Cardiac muscle cell (in vitro differentiated cells and primary cell): ENCODE measurements at regions not wholly inside any gene's neighbourhood (a gene's known extent, or its start where the extent isn't known, plus 50 kb on each side); places are given as distances from the start of the nearest gene placed in this dataset.
A peak's percentile ranks its signal among the peaks of the same experiment; 100 is the strongest.

ENCODE experiments used
- DNase-seq, 2 donors: peaks; one replicate each; pipeline versions ENCODE4 v3.0.0 to v3.0.0-alpha.2; 2010 to 2017; ENCODE audit warnings: low read depth in 1 of 2, low spot score in 1 of 2
- H3K27ac ChIP-seq: fragments of 200-600 bp; sonication (generic); 2 replicates; pipeline ENCODE4 v1.5.1; 2016
- H3K27me3 ChIP-seq: fragments of 200-600 bp; sonication (generic); 2 replicates; pipeline ENCODE4 v1.6.0; 2016; ENCODE audit warnings: control low read depth
- H3K36me3 ChIP-seq: fragments of 200-600 bp; sonication (generic); 2 replicates; pipeline ENCODE4 v1.5.1; 2016; ENCODE audit warnings: control low read depth
- H3K4me1 ChIP-seq: fragments of 200-600 bp; sonication (generic); 2 replicates; pipeline ENCODE4 v1.8.1; 2017; ENCODE audit warnings: low read depth, mild to moderate bottlenecking, mixed run types
- H3K4me3 ChIP-seq: fragments of 200-600 bp; sonication (generic); 2 replicates; pipeline ENCODE4 v1.5.1; 2016; ENCODE audit warnings: mild to moderate bottlenecking
- H3K9me3 ChIP-seq: fragments of 200-600 bp; sonication (generic); 2 replicates; pipeline ENCODE4 v1.5.1; 2017; ENCODE audit warnings: low read depth, mild to moderate bottlenecking, control low read depth
- TF ChIP-seq, protein P1 (sequence below): IDR thresholded peaks from 2 replicates; pipeline ENCODE4 v1.5.1; 2012; ENCODE audit warnings: low read depth, mild to moderate bottlenecking, low read length

GRCh38 chr1:58883888-58884482 is 100.1 kb upstream of the JUN start:
- Histone ChIP-seq H3K4me3 (no peak overlapping the region), H3K36me3 (no peaks in the 10 kb centered on the region), H3K27me3 (no peaks in the 10 kb centered on the region), H3K27ac (peak overlapping the region; percentile 74), H3K4me1 (peaks cover 26% of the 10 kb centered on the region), H3K9me3 (no peaks in the 10 kb centered on the region)
- peak; percentile 77 to 88 for DNase-seq
- TF ChIP-seq, protein P1, sequence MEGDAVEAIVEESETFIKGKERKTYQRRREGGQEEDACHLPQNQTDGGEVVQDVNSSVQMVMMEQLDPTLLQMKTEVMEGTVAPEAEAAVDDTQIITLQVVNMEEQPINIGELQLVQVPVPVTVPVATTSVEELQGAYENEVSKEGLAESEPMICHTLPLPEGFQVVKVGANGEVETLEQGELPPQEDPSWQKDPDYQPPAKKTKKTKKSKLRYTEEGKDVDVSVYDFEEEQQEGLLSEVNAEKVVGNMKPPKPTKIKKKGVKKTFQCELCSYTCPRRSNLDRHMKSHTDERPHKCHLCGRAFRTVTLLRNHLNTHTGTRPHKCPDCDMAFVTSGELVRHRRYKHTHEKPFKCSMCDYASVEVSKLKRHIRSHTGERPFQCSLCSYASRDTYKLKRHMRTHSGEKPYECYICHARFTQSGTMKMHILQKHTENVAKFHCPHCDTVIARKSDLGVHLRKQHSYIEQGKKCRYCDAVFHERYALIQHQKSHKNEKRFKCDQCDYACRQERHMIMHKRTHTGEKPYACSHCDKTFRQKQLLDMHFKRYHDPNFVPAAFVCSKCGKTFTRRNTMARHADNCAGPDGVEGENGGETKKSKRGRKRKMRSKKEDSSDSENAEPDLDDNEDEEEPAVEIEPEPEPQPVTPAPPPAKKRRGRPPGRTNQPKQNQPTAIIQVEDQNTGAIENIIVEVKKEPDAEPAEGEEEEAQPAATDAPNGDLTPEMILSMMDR = no peak

DNA sequence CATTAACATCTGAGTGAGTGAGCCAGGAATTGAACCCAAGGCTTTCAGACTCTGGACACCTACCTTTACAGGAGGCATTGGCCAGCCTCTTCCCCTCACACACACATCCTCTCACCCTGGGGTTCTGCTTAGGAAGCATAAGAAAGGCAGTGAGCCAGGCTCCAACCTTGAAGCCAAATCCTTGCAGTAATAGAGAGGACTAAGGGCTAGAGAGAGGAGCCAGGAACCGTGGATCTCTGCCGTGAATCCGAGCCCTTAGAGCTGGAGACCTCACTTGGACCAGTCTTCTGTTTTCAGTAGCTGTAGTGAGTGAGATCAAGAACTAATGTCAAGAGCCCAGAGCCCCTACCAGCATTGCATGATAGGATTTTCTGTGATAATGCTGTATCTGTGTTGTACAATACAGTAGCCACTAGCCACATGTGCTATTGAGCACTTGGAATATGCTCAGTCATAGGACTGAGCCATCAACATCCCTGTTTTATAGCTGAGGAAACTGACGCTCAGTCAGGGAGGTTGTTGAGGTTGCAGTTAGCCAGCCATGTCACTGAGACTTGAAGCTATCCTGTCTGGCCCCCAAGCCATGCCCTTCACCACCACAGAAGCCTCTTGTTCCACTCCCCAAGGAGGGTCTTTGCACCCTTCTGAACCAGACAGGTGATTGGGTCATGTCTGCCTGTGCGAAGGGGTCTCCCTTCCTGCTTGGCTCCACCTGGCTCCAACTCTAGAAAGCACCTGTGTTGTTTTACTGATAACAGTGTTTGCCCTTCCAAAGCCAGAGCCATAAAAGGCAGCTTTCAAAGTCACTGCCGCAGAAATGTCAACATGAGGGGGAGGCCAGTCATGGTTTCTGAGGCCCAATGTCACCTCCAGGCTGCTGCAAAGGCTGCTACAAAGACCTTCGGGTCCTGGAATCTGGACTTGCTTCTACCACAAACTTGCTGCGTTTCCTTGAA is 101.1 kb upstream of the JUN start:
- H3K4me1 ChIP-seq = peaks cover 26% of the 10 kb centered on the region
- H3K27ac ChIP-seq = peak overlapping the region; percentile 74
- H3K27me3 ChIP-seq = no peaks in the 10 kb centered on the region
- no peaks in the 10 kb centered on the region for H3K9me3 ChIP-seq
- no peaks in the 10 kb centered on the region for H3K36me3 ChIP-seq
- peak in 1 of 2 donors; percentile 51 for DNase-seq
- no peak overlapping the region for H3K4me3 ChIP-seq
- TF ChIP-seq, protein P1 = no peak

DNA sequence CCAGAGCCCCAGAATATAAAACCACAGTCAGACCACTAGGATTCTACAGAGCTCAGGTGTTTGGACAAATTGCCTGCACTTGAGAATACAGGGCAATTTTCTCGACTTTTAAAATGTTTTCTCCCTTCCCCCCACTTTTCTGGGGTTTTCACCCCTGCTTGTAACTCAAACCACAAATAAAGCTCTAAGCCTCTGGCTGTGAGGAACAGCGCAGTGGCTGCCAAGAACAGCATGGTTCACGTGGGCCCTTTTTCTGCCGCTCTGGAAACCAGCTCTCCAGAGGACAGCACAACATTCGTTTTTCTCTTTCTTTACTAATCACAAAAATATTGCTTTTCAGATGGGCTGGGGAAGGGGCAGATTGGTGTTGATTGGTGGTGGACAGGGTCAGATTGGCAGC is 102.2 kb upstream of the JUN start:
- H3K4me3 ChIP-seq = no peak overlapping the region
- H3K36me3 ChIP-seq = no peaks in the 10 kb centered on the region
- H3K4me1 ChIP-seq = peaks cover 26% of the 10 kb centered on the region
- TF ChIP-seq, protein P1 = no peak
- DNase-seq = peak in 1 of 2 donors; percentile 42
- H3K27ac ChIP-seq = peak overlapping the region; percentile 74
- no peaks in the 10 kb centered on the region for H3K27me3 ChIP-seq
- H3K9me3 ChIP-seq = no peaks in the 10 kb centered on the region

GRCh38 chr1:58886611-58887010 is 102.8 kb upstream of the JUN start:
- DNase-seq = no peak
- TF ChIP-seq, protein P1 = no peak
- no peaks in the 10 kb centered on the region for H3K27me3 ChIP-seq

DNA sequence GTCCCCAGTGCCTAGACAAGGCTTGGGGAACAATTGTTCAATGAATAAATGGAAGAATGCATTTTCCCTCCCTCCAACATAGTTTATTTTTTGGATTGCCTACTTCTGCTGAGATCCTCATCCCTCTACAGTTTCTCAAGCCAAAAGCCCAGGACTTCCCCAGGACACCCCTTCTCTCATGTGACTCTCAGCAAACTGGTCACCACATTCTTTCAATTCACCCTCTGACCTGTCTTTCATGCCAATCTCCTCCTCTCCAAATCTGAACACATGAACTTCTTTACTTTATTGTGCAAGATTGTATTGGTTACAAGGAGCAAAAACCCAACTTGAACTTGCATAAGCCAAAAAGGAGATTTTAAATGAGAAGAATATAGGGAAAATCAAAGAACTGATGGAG is 103.2 kb upstream of the JUN start:
- Histone ChIP-seq H3K9me3 (no peaks in the 10 kb centered on the region), H3K27ac (no peak overlapping the region), H3K27me3 (no peaks in the 10 kb centered on the region), H3K36me3 (no peaks in the 10 kb centered on the region), H3K4me3 (no peak overlapping the region), H3K4me1 (peaks cover 26% of the 10 kb centered on the region)
- TF ChIP-seq, protein P1 = no peak
- no peak for DNase-seq

More at GRCh38 chr1:58886611-58887010, 102.8 kb upstream of the JUN start:
- Histone ChIP-seq H3K36me3 (no peaks in the 10 kb centered on the region), H3K9me3 (no peaks in the 10 kb centered on the region), H3K4me1 (peaks cover 26% of the 10 kb centered on the region), H3K27ac (no peak overlapping the region), H3K4me3 (no peak overlapping the region)
